IMR-90 (cell line): ENCODE measurements at regions not wholly inside any gene's neighbourhood (a gene's known extent, or its start where the extent isn't known, plus 50 kb on each side); places are given as distances from the start of the nearest gene placed in this dataset.

Source experiments
- ATAC-seq: fragments of 200-7000 bp; cut with Tn5 transposase; 2 replicates; pipeline ENCODE4 v1.9.1; 2020; ENCODE audit warnings: low read depth, mild to moderate bottlenecking, moderate library complexity
- BruUV-seq: library from RNA; stranded (reverse); fragments of 400-500 nt; replicated peaks from 2 replicates; lab custom pipeline; 2021; lab: Mats Ljungman, UMichigan
- CTCF ChIA-PET: fragments of 300-600 bp; formaldehyde crosslinking; extraction: SDS; loops from one replicate; lab custom pipeline; 2021; ENCODE audit warnings: antibody characterized with exemption; lab: Yijun Ruan, JAX
- POLR2A ChIA-PET: fragments of 300-600 bp; sonication (Branson Sonifier 250); formaldehyde crosslinking; loops from one replicate; lab custom pipeline; 2022; ENCODE audit warnings: antibody characterized with exemption; ENCODE audit not compliant: unreplicated experiment; lab: Charles Lee
- DNase-seq: peaks from one replicate; pipeline ENCODE4 v3.0.0; 2013
- H2AFZ ChIP-seq: replicated peaks from 2 replicates; pipeline ENCODE3; 2013; ENCODE audit warnings: low read length, mild to moderate bottlenecking; ENCODE audit not compliant: poor library complexity
- H2AK5ac ChIP-seq: 2 replicates; pipeline ENCODE4 v1.6.1; 2013; ENCODE audit warnings: low read depth, low read length, inconsistent platforms
- H2AK9ac ChIP-seq: replicated peaks from 2 replicates; pipeline ENCODE3; 2013; ENCODE audit warnings: mild to moderate bottlenecking, low read depth, low read length, moderate library complexity; ENCODE audit not compliant: poor library complexity
- H2BK120ac ChIP-seq: 2 replicates; pipeline ENCODE4 v1.6.1; 2013; ENCODE audit warnings: low read depth, low read length, inconsistent platforms
- H2BK15ac ChIP-seq: 3 replicates; pipeline ENCODE4 v1.6.1; 2013; ENCODE audit warnings: low read depth, low read length, inconsistent platforms
- H2BK20ac ChIP-seq: 2 replicates; pipeline ENCODE4 v1.6.1; 2013; ENCODE audit warnings: low read depth, mild to moderate bottlenecking, inconsistent platforms, low read length, moderate library complexity
- H2BK5ac ChIP-seq: 2 replicates; pipeline ENCODE4 v1.6.1; 2013; ENCODE audit warnings: mild to moderate bottlenecking, low read depth, low read length, inconsistent platforms; ENCODE audit not compliant: poor library complexity, severe bottlenecking
- H3K14ac ChIP-seq: replicated peaks from 2 replicates; pipeline ENCODE4 v1.6.1; 2013; ENCODE audit warnings: low read depth, low read length, inconsistent platforms
- H3K18ac ChIP-seq: 2 replicates; pipeline ENCODE4 v1.6.1; 2013; ENCODE audit warnings: low read depth, low read length, control low read depth
- H3K23ac ChIP-seq: 2 replicates; pipeline ENCODE4 v1.6.1; 2013; ENCODE audit warnings: low read depth, low read length, inconsistent platforms
- H3K27ac ChIP-seq: 2 replicates; pipeline ENCODE4 v1.5.1; 2013; ENCODE audit warnings: mild to moderate bottlenecking, control low read depth, low read length; ENCODE audit not compliant: insufficient read depth
- H3K27me3 ChIP-seq: 2 replicates; pipeline ENCODE4 v1.6.1; 2013; ENCODE audit warnings: low read length; ENCODE audit not compliant: control insufficient read depth, insufficient read depth
- H3K36me3 ChIP-seq: 2 replicates; pipeline ENCODE4 v1.6.1; 2013; ENCODE audit warnings: low read length, mixed read lengths; ENCODE audit not compliant: control insufficient read depth, insufficient read depth
- H3K4ac ChIP-seq: 2 replicates; pipeline ENCODE4 v1.6.1; 2013; ENCODE audit warnings: low read depth, low read length, inconsistent platforms
- H3K4me1 ChIP-seq: 2 replicates; pipeline ENCODE4 v1.6.1; 2013; ENCODE audit warnings: low read length, mixed read lengths; ENCODE audit not compliant: control insufficient read depth, insufficient read depth
- H3K4me2 ChIP-seq: 2 replicates; pipeline ENCODE4 v1.6.1; 2013; ENCODE audit warnings: low read depth, mild to moderate bottlenecking, control low read depth, low read length, moderate library complexity
- H3K4me3 ChIP-seq: 2 replicates; pipeline ENCODE4 v1.5.1; 2013; ENCODE audit warnings: low read depth, mild to moderate bottlenecking, control low read depth, low read length, moderate library complexity; ENCODE audit not compliant: insufficient read depth
- H3K56ac ChIP-seq: 2 replicates; pipeline ENCODE4 v1.6.1; 2013; ENCODE audit warnings: low read length, inconsistent platforms; ENCODE audit not compliant: insufficient read depth; ENCODE audit errors: extremely low read depth
- H3K79me1 ChIP-seq, 2 experiments: 2 replicates each; pipeline ENCODE4 v1.6.1; 2013; ENCODE audit warnings: low read length in 2 of 2, inconsistent platforms in 1 of 2, low read depth in 1 of 2
- H3K9ac ChIP-seq: 2 replicates; pipeline ENCODE4 v1.6.1; 2013; ENCODE audit warnings: low read depth, low read length, control low read depth
- H3K9me1 ChIP-seq: 2 replicates; pipeline ENCODE4 v1.6.1; 2013; ENCODE audit warnings: low read length, inconsistent platforms; ENCODE audit not compliant: insufficient read depth
- H3K9me3 ChIP-seq: 2 replicates; pipeline ENCODE4 v1.6.1; 2013; ENCODE audit warnings: low read length; ENCODE audit not compliant: control insufficient read depth, insufficient read depth
- H4K20me1 ChIP-seq: 2 replicates; pipeline ENCODE4 v1.6.1; 2013; ENCODE audit warnings: low read length, inconsistent platforms; ENCODE audit not compliant: insufficient read depth
- H4K5ac ChIP-seq: 2 replicates; pipeline ENCODE4 v1.6.1; 2013; ENCODE audit warnings: mild to moderate bottlenecking, low read depth, low read length, control low read depth
- H4K8ac ChIP-seq, 2 experiments: 2 replicates each; pipeline ENCODE4 v1.6.1; 2013; ENCODE audit warnings: low read depth in 2 of 2, low read length in 2 of 2, control low read depth in 1 of 2, inconsistent platforms in 1 of 2
- H4K91ac ChIP-seq: 2 replicates; pipeline ENCODE4 v1.6.1; 2013; ENCODE audit warnings: low read depth, low read length, inconsistent platforms; ENCODE audit not compliant: insufficient read depth
- BHLHE40 ChIP-seq: fragments of 150-350 bp; IDR thresholded peaks from 2 replicates; pipeline ENCODE4 v1.6.1; 2016; ENCODE audit warnings: mild to moderate bottlenecking, low read depth, low read length
- CEBPB ChIP-seq: IDR thresholded peaks from 2 replicates; pipeline ENCODE4 v1.6.1; 2012; ENCODE audit warnings: low read depth, low read length, improper control_type of control experiment
- CHD1 ChIP-seq: IDR thresholded peaks from 2 replicates; pipeline ENCODE4 v1.6.1; 2012; ENCODE audit warnings: low read depth, low read length, improper control_type of control experiment
- CTCF ChIP-seq: conservative IDR thresholded peaks from 2 replicates; pipeline ENCODE4 v1.5.1; 2012; ENCODE audit warnings: mild to moderate bottlenecking, low read depth, low read length, improper control_type of control experiment
- ELK1 ChIP-seq: fragments of 150-350 bp; IDR thresholded peaks from 2 replicates; pipeline ENCODE4 v1.6.1; 2016; ENCODE audit warnings: low read depth, mild to moderate bottlenecking, low read length, moderate library complexity, borderline replicate concordance
- FOS ChIP-seq: fragments of 150-350 bp; IDR thresholded peaks from 2 replicates; pipeline ENCODE4 v1.6.1; 2016; ENCODE audit warnings: low read depth, low read length
- MAFK ChIP-seq: IDR thresholded peaks from 2 replicates; pipeline ENCODE4 v1.6.1; 2012; ENCODE audit warnings: low read depth, low read length, improper control_type of control experiment
- MAZ ChIP-seq: IDR thresholded peaks from 2 replicates; pipeline ENCODE4 v1.6.1; 2012; ENCODE audit warnings: low read depth, mild to moderate bottlenecking, low read length, improper control_type of control experiment, moderate library complexity, borderline replicate concordance
- MXI1 ChIP-seq: IDR thresholded peaks from 2 replicates; pipeline ENCODE4 v1.6.1; 2012; ENCODE audit warnings: low read depth, mild to moderate bottlenecking, low read length, moderate library complexity, borderline replicate concordance
- NFE2L2 ChIP-seq: fragments of 150-350 bp; IDR thresholded peaks from 2 replicates; pipeline ENCODE4 v1.6.1; 2016; ENCODE audit warnings: low read depth, mild to moderate bottlenecking, low read length
- POLR2A ChIP-seq: IDR thresholded peaks from 2 replicates; pipeline ENCODE4 v1.6.1; 2012; ENCODE audit warnings: mild to moderate bottlenecking, low read depth, low read length
- RAD21 ChIP-seq: IDR thresholded peaks from 2 replicates; pipeline ENCODE4 v1.6.1; 2012; ENCODE audit warnings: low read length, improper control_type of control experiment
- RCOR1 ChIP-seq: IDR thresholded peaks from 2 replicates; pipeline ENCODE4 v1.6.1; 2012; ENCODE audit warnings: mild to moderate bottlenecking, low read length, improper control_type of control experiment; ENCODE audit not compliant: insufficient replicate concordance
- SMC3 ChIP-seq: fragments of 150-350 bp; IDR thresholded peaks from 2 replicates; pipeline ENCODE4 v1.6.1; 2016; ENCODE audit warnings: low read depth, mild to moderate bottlenecking, antibody characterized with exemption, low read length, moderate library complexity
- WGBS, 2 experiments: methylation state at CpG; one replicate each; pipeline versions ENCODE4 v1.1.5 to v1.1.7; 2013; ENCODE audit warnings: missing lambda C conversion rate in 2 of 2; ENCODE audit not compliant: insufficient read length in 1 of 2; ENCODE audit errors: extremely low coverage in 2 of 2; 5-methylcytosine and 5-hydroxymethylcytosine counted together
- dilution Hi-C: fragments of 300-500 bp; cut with HindIII; formaldehyde crosslinking; loops from one replicate; pipeline ENCODE4 v1.14.3; 2018; ENCODE audit warnings: low sequenced_read_pairs; ENCODE audit not compliant: unreplicated experiment
- in situ Hi-C: fragments of 300-500 bp; cut with MboI; formaldehyde crosslinking; loops from 3 replicates; pipeline ENCODE4 v1.14.3; 2019; ENCODE audit warnings: low sequenced_read_pairs, inconsistent platforms, mixed read lengths
- intact Hi-C: fragments of 100-400 bp; cut with micrococcal nuclease; formaldehyde crosslinking; loops from 2 replicates; pipeline ENCODE4 v1.10.0; 2022
- TF ChIP-seq, protein P1 (sequence below): fragments of 150-350 bp; IDR thresholded peaks from 2 replicates; pipeline ENCODE4 v1.6.1; 2017; ENCODE audit warnings: mild to moderate bottlenecking, antibody characterized with exemption, low read length, low read depth

- intact Hi-C loops: no loop called here
- ATAC-seq (peak; percentile 48; the same call in 1 of the 2 replicates), DNase-seq (peak; percentile 54)
- Histone ChIP-seq H3K18ac (no peak overlapping the region; the same call in 1 of the 2 replicates), H2BK15ac (0 out of 3 replicates have a peak overlapping the region, but pooled peaks have one; percentile 32), H3K9me3 (no peaks in the 10 kb centered on the region), H3K9ac (no peak overlapping the region), H3K9me1 (no peaks in the 10 kb centered on the region), H2BK20ac (peak overlapping the region; percentile 29; the same call in 1 of the 2 replicates), H3K4me2 (no peak overlapping the region), H3K4me3 (no peak overlapping the region), H2AK5ac (no peak overlapping the region), H3K36me3 (no peaks in the 10 kb centered on the region), H3K56ac (no peak overlapping the region), H2BK120ac (peak overlapping the region; percentile 58; the same call in 1 of the 2 replicates), H4K20me1 (no peaks in the 10 kb centered on the region), H3K4me1 (peaks cover 3% of the 10 kb centered on the region; the same call in 1 of the 2 replicates), H3K79me1 (no peaks in the 10 kb centered on the region), H2AK9ac (no peak overlapping the region), H2AFZ (peak overlapping the region; percentile 45), H3K27me3 (no peaks in the 10 kb centered on the region), H4K8ac (peak overlapping the region; percentile 37 to 50; a peak in 2 of 4 replicates), H4K5ac (no peak overlapping the region), H3K27ac (no peak overlapping the region), H3K23ac (no peak overlapping the region), H4K91ac (peak overlapping the region; percentile 34; the same call in 1 of the 2 replicates), H3K4ac (0 out of 2 replicates have a peak overlapping the region, but pooled peaks have one; percentile 43), H3K14ac (no peak overlapping the region), H2BK5ac (peak overlapping the region; percentile 51)
- ChIA-PET POLR2A (no interaction called here), CTCF (no interaction called here)
- dilution Hi-C loops: no loop called here
- BruUV-seq: no TSS peak
- no CpG with 5 or more reads among the region's 5 CpGs for WGBS, 2 experiments
- in situ Hi-C loops: no loop called here
- TF ChIP-seq CTCF (peak; percentile 20; the same call in 1 of the 2 replicates), CHD1 (no peak), POLR2A (no peak), CEBPB (no peak), BHLHE40 (no peak), RAD21 (0 out of 2 replicates have a peak, but pooled peaks have one; percentile 19), SMC3 (peak; percentile 27; the same call in 1 of the 2 replicates), MAFK (no peak), ELK1 (no peak), RCOR1 (no peak), MAZ (no peak), NFE2L2 (no peak), FOS (no peak), MXI1 (no peak)
- TF ChIP-seq, protein P1, sequence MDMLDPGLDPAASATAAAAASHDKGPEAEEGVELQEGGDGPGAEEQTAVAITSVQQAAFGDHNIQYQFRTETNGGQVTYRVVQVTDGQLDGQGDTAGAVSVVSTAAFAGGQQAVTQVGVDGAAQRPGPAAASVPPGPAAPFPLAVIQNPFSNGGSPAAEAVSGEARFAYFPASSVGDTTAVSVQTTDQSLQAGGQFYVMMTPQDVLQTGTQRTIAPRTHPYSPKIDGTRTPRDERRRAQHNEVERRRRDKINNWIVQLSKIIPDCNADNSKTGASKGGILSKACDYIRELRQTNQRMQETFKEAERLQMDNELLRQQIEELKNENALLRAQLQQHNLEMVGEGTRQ: no peak
Measured at GRCh38 chr5:65076251-65076869, 307.6 kb downstream of the CWC27 start.
